Psoas muscle (tissue), 7 donors: ENCODE measurements at regions not wholly inside any gene's neighbourhood (a gene's known extent, or its start where the extent isn't known, plus 50 kb on each side); places are given as distances from the start of the nearest gene placed in this dataset.
A peak's percentile ranks its signal among the peaks of the same experiment; 100 is the strongest.
"Not testable (repeated sequence)": the region's sequence is repeated elsewhere in the genome, so short reads cannot be mapped to it uniquely, and the experiment has no call there.

Source experiments
- ATAC-seq, 4 donors: fragments of 200-7000 bp; cut with Tn5 transposase; one replicate each; pipeline ENCODE4 v1.9.1; 2020; ENCODE audit warnings: moderate library complexity in 3 of 4, mild to moderate bottlenecking in 2 of 4
- DNase-seq, 2 donors: peaks; one replicate each; pipeline ENCODE4 v3.0.0-alpha.2; 2020
- H3K27ac ChIP-seq: fragments of 200-600 bp; one replicate; pipeline ENCODE4 v1.8.0; 2022
- H3K27me3 ChIP-seq, 3 donors: fragments of 200-600 bp in 1 of 3; one replicate each; pipeline versions ENCODE4 v1.6.1 to v1.8.0; 2013 to 2022; ENCODE audit warnings: low read length in 2 of 3, mild to moderate bottlenecking in 2 of 3, moderate library complexity in 1 of 3; ENCODE audit not compliant: insufficient read depth in 3 of 3
- H3K36me3 ChIP-seq, 2 donors: fragments of 200-600 bp in 1 of 2; one replicate each; pipeline versions ENCODE4 v1.6.1 to v1.8.0; 2013 to 2022; ENCODE audit warnings: low read depth in 1 of 2, mild to moderate bottlenecking in 1 of 2, moderate library complexity in 1 of 2; ENCODE audit not compliant: insufficient read depth in 1 of 2
- H3K4me1 ChIP-seq: fragments of 200-600 bp; one replicate; pipeline ENCODE4 v1.8.0; 2022
- H3K4me3 ChIP-seq: fragments of 200-600 bp; one replicate; pipeline ENCODE4 v1.8.0; 2022; ENCODE audit warnings: mild to moderate bottlenecking
- H3K9me3 ChIP-seq: fragments of 200-600 bp; one replicate; pipeline ENCODE4 v1.8.0; 2022
- WGBS, 3 donors: extraction: QIAGEN DNeasy Blood & Tissue Kit; methylation state at CpG; one replicate each; pipeline versions ENCODE4 v1.1.6 to v1.1.7; 2013; 5-methylcytosine and 5-hydroxymethylcytosine counted together
- intact Hi-C, 2 donors: fragments of 100-400 bp; cut with DNase I; formaldehyde crosslinking; loops; one replicate each; pipeline versions ENCODE4 v1.11.0 to v1.14.2; 2022
- TF ChIP-seq, protein P1 (sequence below): fragments of 200-600 bp; IDR thresholded peaks from one replicate; pipeline ENCODE4 v1.8.0; 2022; ENCODE audit warnings: antibody characterized with exemption
- donor health status: healthy with polysubstance abuse.
- donor health status: DM: no; HTN: no; CAD: no; lungs with moderate emphysema.
- donor health status: Bipolar disorder and iron deficiency.
- donor health status: healthy.
- donor health status: DM: yes; HTN: yes; CAD: no.
- donor health status: DM: no; HTN: no; CAD: no.
- donor health status: DM: yes; HTN: yes; CAD: no.

DNA sequence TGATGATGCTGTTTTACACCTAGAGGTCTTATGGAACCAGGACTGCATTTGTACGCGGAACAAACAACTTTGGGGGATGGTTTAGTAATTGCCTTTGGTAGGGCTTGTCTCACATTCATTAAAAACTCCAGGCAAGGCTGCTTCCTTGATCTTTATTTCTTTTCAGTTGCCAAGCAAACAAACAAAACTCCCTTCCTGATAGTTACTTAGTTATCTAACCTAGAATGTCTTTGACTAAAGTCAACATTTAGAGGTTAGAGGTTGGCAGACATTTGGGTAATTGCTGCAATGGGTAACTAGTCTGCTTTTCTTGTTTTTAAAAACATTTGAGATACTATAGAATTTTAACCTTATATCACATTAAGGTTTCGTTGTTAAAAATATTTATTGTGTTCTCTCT lies 500.9 kb upstream of the PTBP2 start:
- intact Hi-C loops: no loop called here
- Histone ChIP-seq H3K9me3 (no peaks in the 10 kb centered on the region), H3K4me3 (no peak overlapping the region), H3K36me3 (no peaks in the 10 kb centered on the region), H3K27me3 (no peaks in the 10 kb centered on the region), H3K4me1 (no peaks in the 10 kb centered on the region), H3K27ac (no peak overlapping the region)
- no peak for DNase-seq
- 66 to 75% (median 72%) methylated on average over 3 of the region's 3 CpGs for WGBS, 3 donors
- TF ChIP-seq, protein P1, sequence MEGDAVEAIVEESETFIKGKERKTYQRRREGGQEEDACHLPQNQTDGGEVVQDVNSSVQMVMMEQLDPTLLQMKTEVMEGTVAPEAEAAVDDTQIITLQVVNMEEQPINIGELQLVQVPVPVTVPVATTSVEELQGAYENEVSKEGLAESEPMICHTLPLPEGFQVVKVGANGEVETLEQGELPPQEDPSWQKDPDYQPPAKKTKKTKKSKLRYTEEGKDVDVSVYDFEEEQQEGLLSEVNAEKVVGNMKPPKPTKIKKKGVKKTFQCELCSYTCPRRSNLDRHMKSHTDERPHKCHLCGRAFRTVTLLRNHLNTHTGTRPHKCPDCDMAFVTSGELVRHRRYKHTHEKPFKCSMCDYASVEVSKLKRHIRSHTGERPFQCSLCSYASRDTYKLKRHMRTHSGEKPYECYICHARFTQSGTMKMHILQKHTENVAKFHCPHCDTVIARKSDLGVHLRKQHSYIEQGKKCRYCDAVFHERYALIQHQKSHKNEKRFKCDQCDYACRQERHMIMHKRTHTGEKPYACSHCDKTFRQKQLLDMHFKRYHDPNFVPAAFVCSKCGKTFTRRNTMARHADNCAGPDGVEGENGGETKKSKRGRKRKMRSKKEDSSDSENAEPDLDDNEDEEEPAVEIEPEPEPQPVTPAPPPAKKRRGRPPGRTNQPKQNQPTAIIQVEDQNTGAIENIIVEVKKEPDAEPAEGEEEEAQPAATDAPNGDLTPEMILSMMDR: no peak
- ATAC-seq: no peak

DNA sequence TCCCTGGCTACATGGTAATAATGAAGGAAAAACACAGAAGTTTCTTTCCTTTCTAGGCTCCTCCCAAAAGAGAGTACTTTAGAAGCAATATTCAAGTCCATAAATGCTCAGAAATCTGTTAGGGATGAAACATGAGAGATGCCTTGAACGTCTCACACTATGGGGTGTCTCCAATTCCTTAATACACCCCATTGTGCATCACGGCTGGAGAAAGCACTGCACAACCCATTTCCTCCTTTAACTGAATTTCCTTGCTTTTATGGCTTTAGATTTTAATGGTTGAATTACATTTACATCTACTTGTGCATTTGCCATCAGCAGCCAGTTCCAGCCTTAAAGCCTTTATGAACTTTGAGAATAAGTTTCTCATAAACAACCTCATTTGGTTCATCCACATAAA lies 498.9 kb upstream of the PTBP2 start:
- intact Hi-C loops: no loop called here
- Histone ChIP-seq H3K9me3 (no peaks in the 10 kb centered on the region), H3K4me1 (no peaks in the 10 kb centered on the region), H3K27ac (no peak overlapping the region), H3K27me3 (no peaks in the 10 kb centered on the region), H3K36me3 (no peaks in the 10 kb centered on the region), H3K4me3 (no peak overlapping the region)
- TF ChIP-seq, protein P1: no peak
- WGBS, 3 donors: 30 to 38% (median 30%) methylated on average over 2 of the region's 2 CpGs
- DNase-seq: no peak
- ATAC-seq: no peak

DNA sequence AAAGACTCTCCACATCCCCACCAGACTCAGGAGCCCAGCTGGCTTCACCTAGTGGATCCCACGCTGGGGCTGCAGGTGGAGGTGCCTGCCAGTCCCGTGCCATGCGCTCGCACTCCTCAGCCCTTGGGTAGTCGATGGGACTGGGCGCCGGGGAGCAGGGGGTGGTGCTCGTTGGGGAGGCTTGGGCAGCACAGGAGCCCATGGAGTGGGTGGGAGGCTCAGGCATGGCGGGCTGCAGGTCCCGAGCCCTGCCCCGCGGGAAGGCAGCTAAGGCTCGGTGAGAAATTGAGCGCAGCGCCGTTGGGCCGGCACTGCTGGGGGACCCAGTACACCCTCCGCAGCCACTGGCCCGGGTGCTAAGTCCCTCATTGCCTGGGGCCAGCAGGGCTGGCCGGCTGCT lies 497.4 kb upstream of the PTBP2 start:
- 92 to 95% (median 93%) methylated on average over 16 to 20 of the region's 20 CpGs for WGBS, 3 donors
- DNase-seq, H3K36me3 ChIP-seq, H3K27me3 ChIP-seq, H3K27ac ChIP-seq, H3K9me3 ChIP-seq, H3K4me3 ChIP-seq, intact Hi-C loops, H3K4me1 ChIP-seq, ATAC-seq: not testable (repeated sequence)

DNA sequence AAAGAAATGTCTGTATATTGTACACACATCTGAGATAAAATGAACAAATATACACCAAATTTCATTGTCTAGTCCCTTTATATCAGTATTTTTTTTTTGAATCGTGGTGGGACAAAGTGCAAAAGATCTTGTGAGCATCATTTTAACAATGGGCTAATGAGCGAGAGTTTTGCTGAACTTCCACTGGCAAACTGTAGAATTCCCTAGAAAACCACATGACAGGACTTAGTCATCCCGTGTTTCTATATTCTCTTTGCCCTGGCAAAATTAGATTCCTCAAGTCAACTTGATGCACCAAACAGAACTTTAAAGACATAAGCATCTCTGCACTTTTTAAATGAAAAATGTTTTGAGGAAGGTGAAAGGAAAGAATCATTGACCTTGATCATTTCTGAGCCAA lies 488.2 kb upstream of the PTBP2 start:
- TF ChIP-seq, protein P1: no peak
- Histone ChIP-seq H3K9me3 (no peaks in the 10 kb centered on the region), H3K27ac (no peak overlapping the region), H3K4me1 (no peaks in the 10 kb centered on the region), H3K36me3 (no peaks in the 10 kb centered on the region), H3K4me3 (no peak overlapping the region), H3K27me3 (no peaks in the 10 kb centered on the region)
- DNase-seq (no peak), ATAC-seq (no peak)
- 76 to 90% (median 88%) methylated on average over 3 of the region's 3 CpGs for WGBS, 3 donors
- intact Hi-C loops: loop anchor here in 1 of 2 donors (10.0 kb wide), 1 partner anchor 611 kb away; no protein-coding TSS in a partner anchor

DNA sequence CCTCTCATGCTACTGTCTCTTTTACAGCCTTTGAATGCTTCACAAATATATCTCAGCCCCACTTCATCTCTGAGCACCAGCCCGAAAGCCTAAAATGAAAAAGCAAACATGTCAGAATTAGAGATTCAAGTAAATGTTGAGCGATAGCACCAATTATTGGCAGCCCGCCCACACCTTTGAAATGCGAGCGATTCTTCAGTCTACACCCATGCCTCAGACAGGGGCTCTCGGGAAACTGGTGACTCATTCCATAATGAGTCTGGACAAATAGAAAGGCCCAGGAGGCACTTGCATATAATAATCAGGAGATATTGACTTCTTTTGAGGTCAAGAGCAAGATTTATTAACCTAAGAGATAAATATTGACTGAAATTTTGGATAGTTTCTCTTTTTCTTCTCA lies 487.3 kb upstream of the PTBP2 start:
- TF ChIP-seq, protein P1: no peak
- 40 to 50% (median 46%) methylated on average over 6 of the region's 6 CpGs for WGBS, 3 donors
- Histone ChIP-seq H3K4me1 (no peaks in the 10 kb centered on the region), H3K27me3 (no peaks in the 10 kb centered on the region), H3K9me3 (no peaks in the 10 kb centered on the region), H3K36me3 (no peaks in the 10 kb centered on the region), H3K27ac (no peak overlapping the region), H3K4me3 (no peak overlapping the region)
- ATAC-seq: no peak
- intact Hi-C loops: loop anchor here in 1 of 2 donors (10.0 kb wide), 1 partner anchor 611 kb away; no protein-coding TSS in a partner anchor
- DNase-seq: peak in 1 of 2 donors; percentile 49
